SK-N-SH treated with all-trans-retinoic acid at 6 μM for 48 hours (cell line): ENCODE measurements at regions not wholly inside any gene's neighbourhood (a gene's known extent, or its start where the extent isn't known, plus 50 kb on each side); places are given as distances from the start of the nearest gene placed in this dataset.

Source experiments
- ATAC-seq: fragments of 200-7000 bp; cut with Tn5 transposase; 3 replicates; pipeline ENCODE4 v1.9.1; 2020; ENCODE audit warnings: mild to moderate bottlenecking, moderate library complexity
- ARNTL ChIP-seq: fragments of 450-650 bp; formaldehyde crosslinking; IDR thresholded peaks from 2 replicates; pipeline ENCODE4 v1.5.0; 2020; ENCODE audit warnings: low read depth, mild to moderate bottlenecking, moderate library complexity, borderline replicate concordance
- CREB5 ChIP-seq: fragments of 250-450 bp; sonication (Bioruptor Pico); IDR thresholded peaks from 2 replicates; pipeline ENCODE4 v1.5.1; 2020; ENCODE audit warnings: low read depth, mild to moderate bottlenecking, moderate library complexity
- CSDC2 ChIP-seq: fragments of 250-450 bp; sonication (Bioruptor Pico); IDR thresholded peaks from 2 replicates; pipeline ENCODE4 v1.5.0; 2020; ENCODE audit warnings: mild to moderate bottlenecking, moderate library complexity
- CSRNP3 ChIP-seq: fragments of 250-450 bp; sonication (Bioruptor Pico); IDR thresholded peaks from 2 replicates; pipeline ENCODE4 v1.5.1; 2021; ENCODE audit warnings: mild to moderate bottlenecking, moderate library complexity
- GLIS3 ChIP-seq: fragments of 250-450 bp; sonication (Bioruptor Pico); IDR thresholded peaks from 2 replicates; pipeline ENCODE4 v1.5.0; 2020; ENCODE audit warnings: mild to moderate bottlenecking, moderate library complexity
- ISL1 ChIP-seq: fragments of 250-450 bp; sonication (Bioruptor Pico); IDR thresholded peaks from 2 replicates; pipeline ENCODE4 v2.1.2; 2022; ENCODE audit warnings: mild to moderate bottlenecking, moderate library complexity
- OSR1 ChIP-seq: fragments of 250-450 bp; sonication (Bioruptor Pico); IDR thresholded peaks from 2 replicates; pipeline ENCODE4 v1.8.0; 2022; ENCODE audit warnings: moderate library complexity, mild to moderate bottlenecking, inconsistent platforms
- PATZ1 ChIP-seq: fragments of 250-450 bp; sonication (Bioruptor Pico); IDR thresholded peaks from 2 replicates; pipeline ENCODE4 v1.8.0; 2020; ENCODE audit warnings: mild to moderate bottlenecking, moderate library complexity, borderline replicate concordance
- PPARA ChIP-seq: fragments of 250-450 bp; sonication (Bioruptor Pico); IDR thresholded peaks from 2 replicates; pipeline ENCODE4 v1.5.0; 2020; ENCODE audit warnings: mild to moderate bottlenecking, borderline replicate concordance
- SNAI2 ChIP-seq: fragments of 250-450 bp; sonication (Bioruptor Pico); IDR thresholded peaks from 2 replicates; pipeline ENCODE4 v1.5.0; 2020; ENCODE audit warnings: mild to moderate bottlenecking, moderate library complexity
- TCF4 ChIP-seq: fragments of 250-450 bp; sonication (Bioruptor Pico); IDR thresholded peaks from 2 replicates; pipeline ENCODE4 v1.8.0; 2021; ENCODE audit warnings: mild to moderate bottlenecking, moderate library complexity, borderline replicate concordance
- TOX ChIP-seq: fragments of 250-450 bp; sonication (Bioruptor Pico); IDR thresholded peaks from 2 replicates; pipeline ENCODE4 v1.8.0; 2021; ENCODE audit warnings: mild to moderate bottlenecking, moderate library complexity, borderline replicate concordance
- ZC3H10 ChIP-seq: fragments of 250-450 bp; sonication (Bioruptor Pico); IDR thresholded peaks from 2 replicates; pipeline ENCODE4 v1.5.1; 2021; ENCODE audit warnings: mild to moderate bottlenecking, moderate library complexity
- ZFP3 ChIP-seq: fragments of 250-450 bp; sonication (Bioruptor Pico); IDR thresholded peaks from 2 replicates; pipeline ENCODE4 v1.5.0; 2020; ENCODE audit warnings: mild to moderate bottlenecking, moderate library complexity
- ZFP30 ChIP-seq: fragments of 450-650 bp; formaldehyde crosslinking; IDR thresholded peaks from 2 replicates; pipeline ENCODE4 v1.5.0; 2022; ENCODE audit warnings: mild to moderate bottlenecking, moderate library complexity
- ZNF565 ChIP-seq: fragments of 450-650 bp; formaldehyde crosslinking; conservative IDR thresholded peaks from 2 replicates; pipeline ENCODE4 v1.5.0; 2020; ENCODE audit warnings: low read depth, mild to moderate bottlenecking, moderate library complexity
- ZNF70 ChIP-seq: fragments of 450-650 bp; formaldehyde crosslinking; IDR thresholded peaks from 2 replicates; pipeline ENCODE4 v1.5.0; 2020; ENCODE audit warnings: mild to moderate bottlenecking, moderate library complexity
- ZNF8 ChIP-seq: fragments of 450-650 bp; formaldehyde crosslinking; IDR thresholded peaks from 2 replicates; pipeline ENCODE4 v1.5.0; 2020; ENCODE audit warnings: mild to moderate bottlenecking, moderate library complexity
- TF ChIP-seq, protein P1 (sequence below): fragments of 250-450 bp; sonication (Bioruptor Pico); IDR thresholded peaks from 2 replicates; pipeline ENCODE4 v1.8.0; 2021; ENCODE audit warnings: low read depth, mild to moderate bottlenecking, moderate library complexity, borderline replicate concordance

GRCh38 chr16:86783636-86784626 is 205.6 kb downstream of the FOXL1 start:
- no peak; the same call in 2 of the 3 replicates for ATAC-seq
- TF ChIP-seq ZNF8 (CRISPR knock-in tag) (no peak), ZC3H10 (CRISPR knock-in tag) (no peak), TCF4 (CRISPR knock-in tag) (no peak), TOX (CRISPR knock-in tag) (no peak)
- TF ChIP-seq, protein P1, sequence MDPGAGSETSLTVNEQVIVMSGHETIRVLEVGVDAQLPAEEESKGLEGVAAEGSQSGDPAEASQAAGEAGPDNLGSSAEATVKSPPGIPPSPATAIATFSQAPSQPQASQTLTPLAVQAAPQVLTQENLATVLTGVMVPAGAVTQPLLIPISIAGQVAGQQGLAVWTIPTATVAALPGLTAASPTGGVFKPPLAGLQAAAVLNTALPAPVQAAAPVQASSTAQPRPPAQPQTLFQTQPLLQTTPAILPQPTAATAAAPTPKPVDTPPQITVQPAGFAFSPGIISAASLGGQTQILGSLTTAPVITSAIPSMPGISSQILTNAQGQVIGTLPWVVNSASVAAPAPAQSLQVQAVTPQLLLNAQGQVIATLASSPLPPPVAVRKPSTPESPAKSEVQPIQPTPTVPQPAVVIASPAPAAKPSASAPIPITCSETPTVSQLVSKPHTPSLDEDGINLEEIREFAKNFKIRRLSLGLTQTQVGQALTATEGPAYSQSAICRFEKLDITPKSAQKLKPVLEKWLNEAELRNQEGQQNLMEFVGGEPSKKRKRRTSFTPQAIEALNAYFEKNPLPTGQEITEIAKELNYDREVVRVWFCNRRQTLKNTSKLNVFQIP (CRISPR knock-in tag), result no peak

DNA sequence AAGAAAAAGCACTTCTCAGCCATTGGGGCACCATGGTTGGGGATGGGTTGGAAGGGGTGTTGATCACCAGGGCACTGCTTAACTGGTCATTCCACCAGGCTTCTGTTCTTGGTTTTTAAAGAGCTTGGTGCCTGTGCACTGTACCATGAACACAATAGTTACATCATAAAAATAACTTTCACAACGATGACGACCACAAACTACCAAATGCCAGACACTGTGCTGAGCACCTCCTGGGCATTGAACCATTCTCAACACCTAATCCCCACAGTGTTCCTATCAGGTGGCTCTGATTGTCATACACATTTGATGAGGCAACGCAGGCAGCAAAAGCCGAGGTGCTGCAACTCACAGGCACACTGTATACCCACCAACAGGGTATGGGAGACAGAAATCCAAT is 208.0 kb downstream of the FOXL1 start:
- ATAC-seq, result no peak
- TF ChIP-seq GLIS3 (CRISPR knock-in tag) (no peak), PATZ1 (CRISPR knock-in tag) (no peak), CSDC2 (CRISPR knock-in tag) (no peak), ZNF8 (CRISPR knock-in tag) (no peak), ZFP30 (CRISPR knock-in tag) (no peak), ZNF70 (CRISPR knock-in tag) (no peak), PPARA (no peak), CREB5 (CRISPR knock-in tag) (no peak), CSRNP3 (CRISPR knock-in tag) (no peak)

DNA sequence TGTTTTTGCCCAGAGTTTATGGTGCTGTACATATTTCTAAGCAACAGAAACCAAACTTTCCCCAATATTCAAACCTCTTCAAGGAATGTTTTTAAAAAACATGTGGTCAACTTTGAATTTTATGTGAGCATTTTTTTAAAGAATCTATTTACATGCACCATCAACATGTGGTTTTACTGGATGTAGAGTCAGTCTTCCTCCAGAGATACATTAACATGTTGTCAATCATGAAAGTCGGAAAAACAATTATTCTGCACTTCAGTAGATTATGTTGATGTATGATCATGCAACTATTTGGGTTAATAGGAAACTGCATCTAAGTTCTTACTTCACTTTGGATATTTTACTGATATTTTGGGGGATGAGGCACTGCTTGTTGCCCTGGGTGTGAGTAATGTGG is 208.6 kb downstream of the FOXL1 start:
- ATAC-seq, result no peak
- no peak for TF ChIP-seq SNAI2
- TF ChIP-seq PATZ1 (CRISPR knock-in tag), result no peak
- no peak for TF ChIP-seq CSDC2 (CRISPR knock-in tag)
- TF ChIP-seq CSRNP3 (CRISPR knock-in tag), result no peak
- no peak for TF ChIP-seq PPARA
- no peak for TF ChIP-seq ZNF565 (CRISPR knock-in tag)
- no peak for TF ChIP-seq ISL1 (CRISPR knock-in tag)
- TF ChIP-seq GLIS3 (CRISPR knock-in tag), result no peak
- no peak for TF ChIP-seq ZFP3 (CRISPR knock-in tag)
- TF ChIP-seq ZC3H10 (CRISPR knock-in tag), result no peak
- TF ChIP-seq ZNF8 (CRISPR knock-in tag), result no peak
- TF ChIP-seq, protein P1 (CRISPR knock-in tag), result no peak
- no peak for TF ChIP-seq ZNF70 (CRISPR knock-in tag)
- no peak for TF ChIP-seq CREB5 (CRISPR knock-in tag)
- no peak for TF ChIP-seq ARNTL (CRISPR knock-in tag)
- no peak for TF ChIP-seq OSR1 (CRISPR knock-in tag)
- no peak for TF ChIP-seq TOX (CRISPR knock-in tag)
